Stimulated activated CD8-positive, alpha-beta memory T cell treated with anti-CD3 and anti-CD28 coated beads, Interleukin-4, amount 100 ng/mL, for 24 hours (primary cell): ENCODE measurements at regions not wholly inside any gene's neighbourhood (a gene's known extent, or its start where the extent isn't known, plus 50 kb on each side); places are given as distances from the start of the nearest gene placed in this dataset.
"Not testable (repeated sequence)": the region's sequence is repeated elsewhere in the genome, so short reads cannot be mapped to it uniquely, and the experiment has no call there.

Experiments used
- DNase-seq: peaks from one replicate; pipeline ENCODE4 v3.0.0-alpha.2; 2020; ENCODE audit warnings: low read depth

DNA sequence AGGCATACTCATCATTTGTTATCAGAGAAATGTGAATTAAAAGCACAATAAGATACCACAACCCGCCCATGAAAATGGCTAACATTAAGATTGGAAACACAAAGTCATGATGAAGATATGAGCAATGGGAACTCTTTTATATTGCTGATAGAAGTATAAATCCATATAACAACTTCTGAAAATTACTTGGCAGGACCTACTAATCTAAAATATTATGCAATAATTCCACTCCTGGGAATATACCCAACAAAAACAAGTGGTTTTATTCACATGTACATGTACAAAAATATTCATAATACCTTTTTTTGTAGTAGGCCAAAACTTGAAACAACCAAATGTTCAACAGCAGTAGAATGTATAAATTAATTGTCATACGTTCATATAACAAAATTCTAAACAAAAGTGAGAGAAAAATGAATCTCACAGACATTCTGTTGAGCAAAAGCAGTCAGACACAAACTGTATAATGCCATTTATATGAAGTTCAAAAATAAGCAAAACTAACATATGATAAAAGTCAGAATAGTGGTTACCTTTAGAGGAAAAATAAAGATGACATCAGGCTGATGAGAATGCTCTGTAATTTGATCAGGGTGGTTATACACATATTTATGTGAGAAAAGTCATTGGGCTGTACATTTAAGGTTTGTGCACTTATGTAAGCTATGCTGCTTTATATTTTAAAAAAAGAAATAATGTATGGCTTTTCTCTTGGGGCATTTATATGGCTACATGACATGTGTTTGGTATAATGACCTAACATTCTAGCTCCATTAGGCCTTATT lies 309.2 kb upstream of the KITLG start:
- DNase-seq = no peak

- no peak for DNase-seq
These were observed 304.3 kb upstream of the KITLG start for GRCh38 chr12:88884600-88884999.

GRCh38 chr12:88882662-88883061 lies 302.4 kb upstream of the KITLG start:
- DNase-seq = no peak

DNA sequence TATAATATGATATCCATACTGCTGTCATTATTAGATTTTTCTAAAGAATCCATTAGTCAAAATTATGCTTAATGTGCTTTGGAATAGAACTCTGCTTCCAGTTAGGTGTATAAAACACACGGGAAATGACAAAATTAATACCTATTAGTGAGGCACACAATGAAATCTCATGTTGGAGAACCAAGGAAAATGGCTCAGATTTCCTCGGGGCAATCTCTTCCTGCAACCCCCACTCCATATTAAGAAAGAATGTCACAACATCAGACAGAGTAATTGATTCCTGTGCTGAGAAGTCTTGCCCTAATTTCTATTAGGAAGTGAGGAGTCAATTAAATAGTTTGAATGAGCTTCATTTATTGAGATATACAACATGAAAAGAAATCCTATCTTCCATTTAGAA lies 299.8 kb upstream of the KITLG start:
- no peak for DNase-seq

GRCh38 chr12:88878295-88878694 lies 298.0 kb upstream of the KITLG start:
- no peak for DNase-seq

DNA sequence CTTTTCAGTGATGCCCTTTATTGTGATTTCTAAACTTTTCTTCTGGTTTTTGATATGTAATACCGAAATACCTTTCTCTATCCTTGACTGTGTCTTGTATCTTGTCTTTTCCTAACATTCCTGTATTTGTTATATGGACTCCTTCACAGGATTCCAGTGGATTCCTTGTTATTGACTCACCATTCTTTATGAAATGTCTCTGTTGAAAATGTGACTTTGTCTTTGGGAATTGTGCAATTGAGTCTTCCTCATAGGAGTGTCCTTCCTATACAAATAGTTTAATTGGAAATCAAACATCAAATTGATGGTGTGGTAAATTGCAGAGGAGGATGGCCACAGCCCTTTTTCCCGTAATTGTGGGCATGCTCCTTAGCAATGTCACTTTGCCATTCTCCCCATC lies 296.6 kb upstream of the KITLG start:
- DNase-seq = no peak

- DNase-seq = no peak
These were observed 289.9 kb upstream of the KITLG start for GRCh38 chr12:88870000-88870737.

- no peak for DNase-seq
These were observed 287.8 kb upstream of the KITLG start for GRCh38 chr12:88868050-88868449.

DNA sequence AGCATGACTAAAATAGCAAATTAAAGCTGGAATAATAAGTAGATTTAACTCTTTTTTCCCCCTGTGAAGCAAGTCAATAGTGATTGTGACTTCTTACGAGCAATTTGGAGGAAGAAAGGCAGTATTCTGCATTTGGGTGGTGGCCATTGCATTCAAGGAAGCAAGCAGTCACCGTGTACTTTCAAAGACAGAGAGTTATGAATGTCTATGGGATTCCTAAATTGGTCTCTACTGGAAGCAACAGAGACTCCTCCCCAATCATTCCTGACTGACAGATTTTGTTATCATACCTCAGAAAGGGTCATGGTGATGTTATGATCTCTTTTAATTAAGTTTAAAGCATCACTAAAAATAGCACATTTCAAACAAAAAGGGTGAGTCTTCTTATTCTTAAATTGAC lies 287.2 kb upstream of the KITLG start:
- DNase-seq = no peak

GRCh38 chr12:88866881-88867280 lies 286.6 kb upstream of the KITLG start:
- no peak for DNase-seq

- DNase-seq = no peak
These were observed 285.3 kb upstream of the KITLG start for GRCh38 chr12:88865537-88865936.

GRCh38 chr12:88860851-88861250 lies 280.6 kb upstream of the KITLG start:
- no peak for DNase-seq

DNA sequence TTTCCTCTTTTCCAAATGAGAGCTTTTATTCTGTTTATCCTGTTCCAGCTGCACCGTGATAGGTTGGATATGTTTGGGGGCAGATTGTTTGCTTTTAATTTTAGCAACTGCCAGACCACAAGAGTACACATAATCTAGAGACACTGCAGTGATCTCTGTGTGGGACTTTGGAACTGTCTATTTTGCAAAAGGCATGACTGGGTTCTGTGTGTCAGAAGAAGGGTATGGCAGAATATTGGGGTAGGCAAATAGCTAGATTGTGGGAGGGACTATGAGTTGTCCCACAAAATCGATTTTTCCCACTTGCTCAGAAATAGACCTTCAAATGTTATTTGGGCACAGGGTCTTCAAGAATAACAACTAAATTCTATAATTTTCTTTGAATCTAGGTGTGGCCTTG lies 275.9 kb upstream of the KITLG start:
- DNase-seq = no peak

DNA sequence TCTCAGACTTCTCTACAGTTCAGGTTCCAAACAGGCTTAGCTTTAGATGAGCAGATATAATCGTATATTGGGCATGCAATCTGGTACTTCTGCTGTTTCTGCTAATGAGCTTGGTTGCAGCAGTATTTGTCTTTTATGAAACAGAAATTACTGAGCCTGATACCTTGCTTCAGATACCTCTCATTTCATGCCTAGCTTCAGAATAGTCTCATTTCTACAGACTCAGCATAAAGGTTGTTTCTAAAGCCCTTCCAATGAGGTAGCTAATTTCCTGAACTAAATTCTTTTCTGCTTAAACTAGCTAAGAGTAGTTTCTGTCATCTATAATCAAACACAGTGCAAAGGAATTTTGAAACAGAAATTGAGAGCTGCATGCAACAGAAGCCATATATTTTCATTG lies 275.0 kb upstream of the KITLG start:
- no peak for DNase-seq

DNA sequence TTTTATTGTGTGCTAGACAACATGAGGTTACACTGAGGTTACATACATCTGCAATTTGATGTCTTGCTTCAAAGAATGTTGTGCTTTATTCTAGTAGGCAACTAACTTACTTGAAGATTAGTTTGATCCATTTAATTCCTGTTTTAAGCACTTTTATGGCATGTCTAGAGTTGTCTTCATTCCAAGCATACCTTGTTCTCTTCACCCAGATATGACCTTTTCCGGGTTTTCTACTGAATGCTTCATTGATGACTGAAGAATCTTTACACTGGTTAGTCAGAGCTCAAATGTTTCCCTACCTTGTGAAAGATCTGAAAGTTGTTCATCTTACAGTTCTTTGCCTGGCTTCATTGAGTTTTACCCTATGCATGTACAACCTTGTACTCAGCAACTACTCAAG lies 274.0 kb upstream of the KITLG start:
- DNase-seq = no peak

GRCh38 chr12:88847246-88847645 lies 267.0 kb upstream of the KITLG start:
- DNase-seq = not testable (repeated sequence)

DNA sequence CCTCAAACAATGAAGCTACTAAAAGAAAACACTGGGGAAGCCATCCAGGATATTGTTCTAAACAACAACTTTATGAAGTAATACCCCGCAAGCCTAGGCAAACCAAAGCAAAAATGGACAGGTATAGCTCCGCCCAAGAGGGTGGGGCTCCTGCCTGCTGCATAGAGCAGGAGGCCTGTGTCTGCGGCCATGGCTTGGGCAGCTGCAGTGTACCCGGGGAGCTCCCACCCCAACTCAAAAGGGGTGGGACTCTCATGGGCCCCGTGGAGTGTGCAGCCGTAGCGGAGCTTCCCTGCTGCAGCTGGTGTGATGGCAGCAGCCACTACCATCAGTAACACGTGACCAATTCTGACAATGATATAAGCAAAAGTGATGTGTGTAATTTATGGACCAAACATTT lies 264.2 kb upstream of the KITLG start:
- no peak for DNase-seq

GRCh38 chr12:88842314-88842713 lies 262.0 kb upstream of the KITLG start:
- DNase-seq = no peak

- no peak for DNase-seq
These were observed 259.2 kb upstream of the KITLG start for GRCh38 chr12:88839486-88839885.

- DNase-seq = no peak
These were observed 255.9 kb upstream of the KITLG start for GRCh38 chr12:88836156-88836555.

GRCh38 chr12:88834226-88834625 lies 254.0 kb upstream of the KITLG start:
- no peak for DNase-seq

DNA sequence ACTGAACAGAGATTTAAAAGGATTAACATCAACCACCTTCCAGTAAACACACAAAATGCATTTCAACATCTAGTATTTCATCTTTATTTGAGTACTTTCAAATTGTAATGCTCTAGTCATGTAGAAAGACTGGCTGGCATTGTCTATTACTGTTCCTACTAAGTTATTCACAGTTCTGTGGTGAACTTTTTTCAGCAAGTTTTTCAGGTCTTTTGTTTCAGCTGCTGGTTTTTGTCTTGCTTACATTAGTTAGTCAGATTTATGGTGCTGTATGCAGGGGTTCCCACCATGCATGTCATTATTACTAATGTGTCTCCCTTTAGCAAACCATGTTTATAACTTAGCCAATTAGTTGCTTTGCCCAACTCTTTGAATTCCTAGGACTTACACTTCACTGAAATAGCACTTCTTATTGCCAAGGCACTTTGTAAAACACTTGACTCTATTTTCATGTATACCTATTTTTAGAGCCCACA lies 253.4 kb upstream of the KITLG start:
- no peak for DNase-seq

GRCh38 chr12:88828537-88828936 lies 248.3 kb upstream of the KITLG start:
- not testable (repeated sequence) for DNase-seq

- DNase-seq = no peak
These were observed 239.7 kb upstream of the KITLG start for GRCh38 chr12:88820012-88820411.
